Heart right ventricle (tissue), 16 donors: ENCODE measurements at regions not wholly inside any gene's neighbourhood (a gene's known extent, or its start where the extent isn't known, plus 50 kb on each side); places are given as distances from the start of the nearest gene placed in this dataset.
A peak's percentile ranks its signal among the peaks of the same experiment; 100 is the strongest.
"Not testable (repeated sequence)": the region's sequence is repeated elsewhere in the genome, so short reads cannot be mapped to it uniquely, and the experiment has no call there.

ENCODE experiments used
- ATAC-seq, 8 donors: fragments of 200-7000 bp; cut with Tn5 transposase; one replicate each; pipeline ENCODE4 v1.9.1; 2020; ENCODE audit warnings: mild to moderate bottlenecking in 8 of 8, moderate library complexity in 8 of 8, moderate number of reproducible peaks in 1 of 8
- DNase-seq, 2 donors: peaks; one replicate each; pipeline ENCODE4 v3.0.0-alpha.2; 2020
- H3K27ac ChIP-seq, 10 donors: fragments of 200-600 bp; sonication (generic) in 2 of 10; one replicate each; pipeline versions ENCODE4 v1.5.0 to v1.8.0; 2020 to 2022; ENCODE audit warnings: mild to moderate bottlenecking in 3 of 10
- H3K27me3 ChIP-seq, 7 donors: fragments of 200-600 bp; one replicate each; pipeline ENCODE4 v1.8.0; 2021 to 2022; ENCODE audit warnings: mild to moderate bottlenecking in 2 of 7
- H3K36me3 ChIP-seq, 9 donors: fragments of 200-600 bp; sonication (generic) in 1 of 9; one replicate each; pipeline versions ENCODE4 v1.5.0 to v1.8.0; 2020 to 2022; ENCODE audit warnings: mild to moderate bottlenecking in 2 of 9
- H3K4me1 ChIP-seq, 9 donors: fragments of 200-600 bp; sonication (generic) in 1 of 9; one replicate each; pipeline versions ENCODE4 v1.5.0 to v1.8.0; 2020 to 2022; ENCODE audit warnings: mild to moderate bottlenecking in 4 of 9
- H3K4me3 ChIP-seq, 10 donors: fragments of 200-600 bp; sonication (generic) in 2 of 10; one replicate each; pipeline versions ENCODE4 v1.5.0 to v1.8.0; 2020 to 2022; ENCODE audit warnings: mild to moderate bottlenecking in 7 of 10, moderate library complexity in 2 of 10
- H3K9me3 ChIP-seq, 11 donors: fragments of 200-600 bp in 10 of 11; sonication (generic) in 2 of 11; one replicate each; pipeline versions ENCODE4 v1.5.0 to v1.8.0; 2013 to 2022; ENCODE audit warnings: mild to moderate bottlenecking in 2 of 11, control low read depth in 1 of 11, moderate library complexity in 1 of 11
- CTCF ChIP-seq, 9 donors: fragments of 200-600 bp; sonication (generic) in 2 of 9; IDR thresholded peaks; one replicate each; pipeline versions ENCODE4 v1.5.0 to v1.8.0; 2021 to 2022; ENCODE audit warnings: antibody characterized with exemption in 9 of 9, mild to moderate bottlenecking in 5 of 9, moderate library complexity in 1 of 9
- WGBS, 2 donors: extraction: QIAGEN DNeasy Blood & Tissue Kit; methylation state at CpG; one replicate each; pipeline ENCODE4 v1.1.7; 2013; ENCODE audit warnings: inconsistent platforms in 1 of 2; 5-methylcytosine and 5-hydroxymethylcytosine counted together
- intact Hi-C, 10 donors: fragments of 100-400 bp; cut with DNase I; formaldehyde crosslinking; loops; one replicate each; pipeline versions ENCODE4 v1.11.1 to v1.14.2; 2022
- donor health status: Arrhythmogenic right ventricular cardiomyopathy.
- donor health status: ischemic (EF 13 %, LVEDD 7.1; RV severe dilation, severe dysfunction).
- donor health status: healthy with polysubstance abuse.
- donor health status: DM: no; HTN: yes; CAD: no.
- donor health status: DM: no; HTN: no; CAD: no.
- donor health status: ischemic (EF 25% LVEDD 6.9; RV normal size, moderate dysfunction).
- donor health status: ischemic (EF 25% LVEDD 5.7; RV mildly dilated, moderate dysfunction).
- donor health status: healthy.
- donor health status: DM: yes; HTN: yes; CAD: no.
- donor health status: Ischemic cardiomyopathy.
- donor health status: ischemic (EF 35%, LVEDD 5.7; RV mildly dilated, moderate dysfunction).
- donor health status: nonischemic (EF 11% LVEDD 7.7; RV severe dilation, severe dysfunction).
- donor health status: DM: yes; HTN: yes; CAD: no.
- donor health status: PGD.
- donor health status: ischemic (EF 29% LVEDD 5.4; RV normal size, mild dysfunction).
- donor health status: nonischemic (EF 23%, LVEDD 6.1; RV moderate dilation, normal function).

- no peak overlapping the region for H3K4me3 ChIP-seq
- no peak for TF ChIP-seq CTCF (IDR thresholded peaks at IDR 0.05)
- peaks cover 0 to 3% (median 0%) of the 10 kb centered on the region in 9 donors for H3K36me3 ChIP-seq
- WGBS, 2 donors: 94 to 95% methylated on average over 5 of the region's 5 CpGs
- no peak for DNase-seq
- no peak overlapping the region for H3K27ac ChIP-seq
- H3K27me3 ChIP-seq: no peaks in the 10 kb centered on the region
- intact Hi-C loops: loop anchor here in 8 of 10 donors (10.0 kb wide), 5 partner anchors 95 to 735 kb away; partner anchors contain the start of genes LOXHD1 (in 4 of the 8), KATNAL2 (in 1 of the 8) and PIAS2 (in 1 of the 8)
- ATAC-seq: no peak
- no peaks in the 10 kb centered on the region for H3K9me3 ChIP-seq
- peaks cover 9 to 84% (median 61%) of the 10 kb centered on the region in 9 donors for H3K4me1 ChIP-seq
These were observed 75.1 kb downstream of the HAUS1 start for GRCh38 chr18:46179306-46179705.

GRCh38 chr18:46182633-46183358 lies 78.6 kb downstream of the HAUS1 start:
- intact Hi-C loops: no loop called here
- peak in 1 of 2 donors; percentile 7 for DNase-seq
- Histone ChIP-seq H3K4me3 (no peak overlapping the region), H3K36me3 (peaks cover 0 to 5% (median 0%) of the 10 kb centered on the region in 9 donors), H3K4me1 (peaks cover 6 to 77% (median 55%) of the 10 kb centered on the region in 9 donors), H3K27ac (peak overlapping the region in 9 of 10 donors; percentile 3 to 85 (median 63)), H3K27me3 (no peaks in the 10 kb centered on the region), H3K9me3 (no peaks in the 10 kb centered on the region)
- WGBS, 2 donors: 17 to 19% methylated on average over 3 of the region's 3 CpGs
- ATAC-seq: peak in 7 of 8 donors; percentile 20 to 87 (median 76)
- no peak for TF ChIP-seq CTCF (IDR thresholded peaks at IDR 0.05)

- 93 to 94% methylated on average over 9 of the region's 9 CpGs for WGBS, 2 donors
- H3K9me3 ChIP-seq, intact Hi-C loops, H3K27me3 ChIP-seq, DNase-seq, H3K4me3 ChIP-seq, ATAC-seq: not testable (repeated sequence)
- H3K36me3 ChIP-seq: peaks cover 0 to 13% (median 0%) of the 10 kb centered on the region in 9 donors
- peaks cover 6 to 77% (median 51%) of the 10 kb centered on the region in 9 donors for H3K4me1 ChIP-seq
- peak overlapping the region in 6 of 10 donors; percentile 10 to 85 (median 56) for H3K27ac ChIP-seq
These were observed 80.1 kb downstream of the HAUS1 start for GRCh38 chr18:46184296-46184695.

- 78 to 90% methylated on average over 1 of the region's 1 CpG for WGBS, 2 donors
- H3K4me1 ChIP-seq: peaks cover 7 to 77% (median 52%) of the 10 kb centered on the region in 9 donors
- H3K36me3 ChIP-seq: peaks cover 0 to 10% (median 0%) of the 10 kb centered on the region in 9 donors
- H3K9me3 ChIP-seq: no peaks in the 10 kb centered on the region
- intact Hi-C loops: no loop called here
- TF ChIP-seq CTCF (IDR thresholded peaks at IDR 0.05): no peak
- H3K4me3 ChIP-seq: no peak overlapping the region
- no peaks in the 10 kb centered on the region for H3K27me3 ChIP-seq
- DNase-seq (no peak), ATAC-seq (no peak)
- peak overlapping the region in 3 of 10 donors; percentile 40 to 71 (median 41) for H3K27ac ChIP-seq
These were observed 80.5 kb downstream of the HAUS1 start for GRCh38 chr18:46184727-46185126.

GRCh38 chr18:46190667-46191066 lies 86.5 kb downstream of the HAUS1 start:
- Histone ChIP-seq H3K4me3 (no peak overlapping the region), H3K36me3 (peaks cover 0 to 9% (median 0%) of the 10 kb centered on the region in 9 donors), H3K27me3 (no peaks in the 10 kb centered on the region), H3K27ac (no peak overlapping the region), H3K4me1 (peaks cover 6 to 38% (median 15%) of the 10 kb centered on the region in 9 donors), H3K9me3 (no peaks in the 10 kb centered on the region)
- ATAC-seq: no peak
- intact Hi-C loops: no loop called here
- WGBS, 2 donors: 71 to 83% methylated on average over 2 of the region's 2 CpGs
- no peak for TF ChIP-seq CTCF (IDR thresholded peaks at IDR 0.05)
- no peak for DNase-seq
